ENCODE measurements at regions not wholly inside any gene's neighbourhood (a gene's known extent, or its start where the extent isn't known, plus 50 kb on each side); places are given as distances from the start of the nearest gene placed in this dataset.

GRCh38 chr2:212712991-212713390, 174.4 kb upstream of the ERBB4 start:
- Histone ChIP-seq H2AFZ (ENCODE audit: low read length) (no peak overlapping the region), H3K27me3 (replicated peaks; ENCODE audit: insufficient read depth, low read length) (no peaks in the 10 kb centered on the region), H3K9me2 (replicated peaks; ENCODE audit: insufficient read depth, low read length) (no peaks in the 10 kb centered on the region), H3K79me2 (ENCODE audit: low read length) (no peaks in the 10 kb centered on the region), H3F3A (ENCODE audit: insufficient read depth, low read length) (no peaks in the 10 kb centered on the region), H3K4me1 (ENCODE audit: low read length) (peaks cover 2% of the 10 kb centered on the region; the same call in 1 of the 2 replicates), H3K4me3 (ENCODE audit: low read length) (no peak overlapping the region), H3K27ac (ENCODE audit: low read length) (no peak overlapping the region), H3K9ac (ENCODE audit: low read length) (no peak overlapping the region), H3K4me2 (ENCODE audit: low read depth, low read length) (peak overlapping the region; percentile 21; the same call in 1 of the 2 replicates), H4K20me1 (ENCODE audit: insufficient read depth, low read length) (no peaks in the 10 kb centered on the region), H3K36me3 (replicated peaks; ENCODE audit: insufficient read depth, low read length) (no peaks in the 10 kb centered on the region), H3K9me3 (replicated peaks; ENCODE audit: insufficient read depth, low read length) (no peaks in the 10 kb centered on the region)
- no peak for TF ChIP-seq CTCF (IDR thresholded peaks at IDR 0.05; ENCODE audit: low read length)
- no peak for TF ChIP-seq EZH2phosphoT487 (IDR thresholded peaks at IDR 0.05; ENCODE audit: low read length)
- TF ChIP-seq EZH2 (optimal IDR thresholded peaks at IDR 0.05; ENCODE audit: low read depth, low read length) = no peak
- DNase-seq = no peak

- no peak overlapping the region for H3K9ac ChIP-seq (ENCODE audit: low read length)
- 0 out of 2 replicates have a peak overlapping the region, but pooled peaks have one; percentile 11 for H2AFZ ChIP-seq (ENCODE audit: low read length)
- H3K27ac ChIP-seq (ENCODE audit: low read length) = no peak overlapping the region
- no peaks in the 10 kb centered on the region for H3K27me3 ChIP-seq (replicated peaks; ENCODE audit: insufficient read depth, low read length)
- DNase-seq = no peak
- no peaks in the 10 kb centered on the region for H3K9me3 ChIP-seq (replicated peaks; ENCODE audit: insufficient read depth, low read length)
- no peak overlapping the region for H3K4me3 ChIP-seq (ENCODE audit: low read length)
- H3K79me2 ChIP-seq (ENCODE audit: low read length) = no peaks in the 10 kb centered on the region
- H3K4me1 ChIP-seq (ENCODE audit: low read length) = peaks cover 2% of the 10 kb centered on the region; the same call in 1 of the 2 replicates
- H3F3A ChIP-seq (ENCODE audit: insufficient read depth, low read length) = no peaks in the 10 kb centered on the region
- no peak for TF ChIP-seq EZH2phosphoT487 (IDR thresholded peaks at IDR 0.05; ENCODE audit: low read length)
- no peak for TF ChIP-seq EZH2 (optimal IDR thresholded peaks at IDR 0.05; ENCODE audit: low read depth, low read length)
- TF ChIP-seq CTCF (IDR thresholded peaks at IDR 0.05; ENCODE audit: low read length) = no peak
- H4K20me1 ChIP-seq (ENCODE audit: insufficient read depth, low read length) = no peaks in the 10 kb centered on the region
- H3K36me3 ChIP-seq (replicated peaks; ENCODE audit: insufficient read depth, low read length) = no peaks in the 10 kb centered on the region
- H3K4me2 ChIP-seq (ENCODE audit: low read depth, low read length) = peak overlapping the region; percentile 21; the same call in 1 of the 2 replicates
- H3K9me2 ChIP-seq (replicated peaks; ENCODE audit: insufficient read depth, low read length) = no peaks in the 10 kb centered on the region
Observed at GRCh38 chr2:212712466-212712865, 173.9 kb upstream of the ERBB4 start.

- H3K27ac ChIP-seq (ENCODE audit: low read length) = no peak overlapping the region
- no peaks in the 10 kb centered on the region for H3K9me3 ChIP-seq (replicated peaks; ENCODE audit: insufficient read depth, low read length)
- H3K36me3 ChIP-seq (replicated peaks; ENCODE audit: insufficient read depth, low read length) = no peaks in the 10 kb centered on the region
- 0 out of 2 replicates have a peak overlapping the region, but pooled peaks have one; percentile 11 for H2AFZ ChIP-seq (ENCODE audit: low read length)
- DNase-seq = no peak
- H4K20me1 ChIP-seq (ENCODE audit: insufficient read depth, low read length) = no peaks in the 10 kb centered on the region
- no peak overlapping the region for H3K4me3 ChIP-seq (ENCODE audit: low read length)
- TF ChIP-seq CTCF (IDR thresholded peaks at IDR 0.05; ENCODE audit: low read length) = no peak
- no peak for TF ChIP-seq EZH2phosphoT487 (IDR thresholded peaks at IDR 0.05; ENCODE audit: low read length)
- TF ChIP-seq EZH2 (optimal IDR thresholded peaks at IDR 0.05; ENCODE audit: low read depth, low read length) = no peak
- no peaks in the 10 kb centered on the region for H3K79me2 ChIP-seq (ENCODE audit: low read length)
- no peaks in the 10 kb centered on the region for H3F3A ChIP-seq (ENCODE audit: insufficient read depth, low read length)
- H3K4me2 ChIP-seq (ENCODE audit: low read depth, low read length) = no peak overlapping the region
- peaks cover 2% of the 10 kb centered on the region; the same call in 1 of the 2 replicates for H3K4me1 ChIP-seq (ENCODE audit: low read length)
- no peak overlapping the region for H3K9ac ChIP-seq (ENCODE audit: low read length)
- no peaks in the 10 kb centered on the region for H3K9me2 ChIP-seq (replicated peaks; ENCODE audit: insufficient read depth, low read length)
- H3K27me3 ChIP-seq (replicated peaks; ENCODE audit: insufficient read depth, low read length) = no peaks in the 10 kb centered on the region
Observed at GRCh38 chr2:212711856-212712255, 173.3 kb upstream of the ERBB4 start.

Data from MM.1S (cell line).